Ecto neural progenitor cell (in vitro differentiated cells): ENCODE measurements at regions not wholly inside any gene's neighbourhood (a gene's known extent, or its start where the extent isn't known, plus 50 kb on each side); places are given as distances from the start of the nearest gene placed in this dataset.
"Not testable (repeated sequence)": the region's sequence is repeated elsewhere in the genome, so short reads cannot be mapped to it uniquely, and the experiment has no call there.

ENCODE experiments used
- DNase-seq: peaks from one replicate; pipeline ENCODE4 v3.0.0-alpha.2; 2018; ENCODE audit warnings: low spot score

- DNase-seq, result no peak
Measured at GRCh38 chr3:89628856-89629670, 521.6 kb downstream of the EPHA3 start.

- DNase-seq, result no peak
Measured at GRCh38 chr3:89635137-89635536, 527.7 kb downstream of the EPHA3 start.

- DNase-seq, result no peak
Measured at GRCh38 chr3:89644716-89645115, 537.3 kb downstream of the EPHA3 start.

- no peak for DNase-seq
Measured at GRCh38 chr3:89649431-89649830, 542.0 kb downstream of the EPHA3 start.

GRCh38 chr3:89654031-89654430, 546.6 kb downstream of the EPHA3 start:
- DNase-seq, result no peak

GRCh38 chr3:89656388-89656787, 549.0 kb downstream of the EPHA3 start:
- no peak for DNase-seq

- DNase-seq, result no peak
Measured at GRCh38 chr3:89679686-89680085, 572.3 kb downstream of the EPHA3 start.

- DNase-seq, result no peak
Measured at GRCh38 chr3:89682556-89682955, 575.1 kb downstream of the EPHA3 start.

- no peak for DNase-seq
Measured at GRCh38 chr3:89685731-89686130, 578.3 kb downstream of the EPHA3 start.

- DNase-seq, result no peak
Measured at GRCh38 chr3:89690646-89691045, 583.2 kb downstream of the EPHA3 start.

GRCh38 chr3:89692601-89693000, 585.2 kb downstream of the EPHA3 start:
- DNase-seq, result no peak

- no peak for DNase-seq
Measured at GRCh38 chr3:89697321-89697916, 590.0 kb downstream of the EPHA3 start.

GRCh38 chr3:89698208-89698830, 590.9 kb downstream of the EPHA3 start:
- DNase-seq, result no peak

GRCh38 chr3:89699229-89699628, 591.8 kb downstream of the EPHA3 start:
- DNase-seq, result no peak

GRCh38 chr3:89699771-89700170, 592.4 kb downstream of the EPHA3 start:
- no peak for DNase-seq

- no peak for DNase-seq
Measured at GRCh38 chr3:89702404-89702803, 595.0 kb downstream of the EPHA3 start.

GRCh38 chr3:89713196-89713595, 605.8 kb downstream of the EPHA3 start:
- DNase-seq, result no peak

- no peak for DNase-seq
Measured at GRCh38 chr3:89714237-89714636, 606.8 kb downstream of the EPHA3 start.

GRCh38 chr3:89740080-89740880, 632.9 kb downstream of the EPHA3 start:
- DNase-seq, result no peak

- DNase-seq, result no peak
Measured at GRCh38 chr3:89740881-89741177, 633.4 kb downstream of the EPHA3 start.

- no peak for DNase-seq
Measured at GRCh38 chr3:89742546-89742945, 635.1 kb downstream of the EPHA3 start.

GRCh38 chr3:89747541-89748278, 640.3 kb downstream of the EPHA3 start:
- not testable (repeated sequence) for DNase-seq
